ENCODE measurements at regions not wholly inside any gene's neighbourhood (a gene's known extent, or its start where the extent isn't known, plus 50 kb on each side); places are given as distances from the start of the nearest gene placed in this dataset.
"Not testable (repeated sequence)": the region's sequence is repeated elsewhere in the genome, so short reads cannot be mapped to it uniquely, and the experiment has no call there.

DNA sequence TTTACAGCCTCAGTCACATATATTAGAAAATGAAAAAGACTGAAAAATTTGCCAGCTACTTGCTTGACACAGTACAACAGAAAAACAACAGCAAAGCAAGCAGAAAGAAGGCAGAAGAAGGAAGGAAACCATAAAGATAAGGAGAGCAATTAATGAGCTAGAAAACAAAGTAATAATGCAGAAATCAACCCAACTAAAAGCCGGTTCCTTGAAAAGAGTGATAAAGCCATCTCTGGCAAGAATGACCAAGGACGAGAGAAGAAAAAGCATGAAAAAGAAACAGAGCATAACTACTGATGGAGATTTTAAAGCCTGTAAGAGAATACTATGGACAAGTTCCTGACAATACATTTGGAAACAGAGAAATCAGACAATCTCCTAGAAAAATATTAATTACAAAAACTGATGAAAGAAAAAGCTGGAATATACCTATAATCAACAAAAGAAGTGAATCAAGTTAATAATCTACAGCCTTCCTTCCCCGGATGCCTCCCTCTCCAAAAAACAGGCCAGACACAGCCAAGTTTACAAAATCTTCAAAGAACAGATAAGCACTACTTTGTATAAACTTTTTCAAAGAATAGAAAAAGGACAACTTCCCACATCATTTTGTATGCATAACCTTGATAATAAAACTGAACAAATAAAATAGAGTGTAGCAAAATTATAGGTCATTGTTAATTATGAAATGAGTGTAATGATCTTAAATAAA is 204.0 kb downstream of the BAMBI start:
- intact Hi-C loops (cut with DNase I): loop anchor here (5.0 kb wide), 1 partner anchor 106 kb away; no protein-coding TSS in a partner anchor
- DNase-seq (ENCODE audit: low spot score): no peak

DNA sequence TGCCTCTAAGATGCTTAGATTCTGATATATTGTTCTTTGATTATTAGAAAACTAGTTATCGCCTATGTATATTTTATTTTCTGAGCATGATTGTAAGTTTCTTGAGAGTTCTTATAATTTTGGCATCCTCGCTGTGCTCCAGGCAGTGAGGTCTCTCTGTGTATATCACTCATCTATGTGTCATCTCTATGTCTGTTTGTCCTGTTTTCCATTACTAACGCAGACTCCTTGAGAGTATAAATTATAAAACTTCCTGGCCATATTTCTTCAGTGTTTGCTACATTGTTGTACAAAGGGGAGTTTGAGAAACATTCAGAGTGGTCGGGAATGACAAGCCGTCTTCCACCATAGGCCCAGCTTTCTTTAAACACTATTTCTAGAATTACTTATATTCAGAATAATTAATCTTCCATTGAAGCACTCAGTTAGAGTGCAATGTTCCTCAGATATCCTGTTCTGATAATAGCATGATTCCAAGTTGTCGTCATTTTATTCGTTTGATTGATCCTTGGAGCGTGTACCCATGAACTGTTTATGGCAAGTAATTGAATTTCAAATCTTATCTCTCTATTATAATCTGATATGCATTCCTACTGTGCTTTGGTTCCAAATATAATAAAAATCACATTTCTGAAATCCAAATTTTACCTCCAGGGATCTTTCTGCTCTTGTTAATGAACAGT is 206.6 kb downstream of the BAMBI start:
- intact Hi-C loops (cut with DNase I): loop anchor here (5.0 kb wide), 1 partner anchor 103 kb away; no protein-coding TSS in a partner anchor
- no peak for DNase-seq (ENCODE audit: low spot score)

DNA sequence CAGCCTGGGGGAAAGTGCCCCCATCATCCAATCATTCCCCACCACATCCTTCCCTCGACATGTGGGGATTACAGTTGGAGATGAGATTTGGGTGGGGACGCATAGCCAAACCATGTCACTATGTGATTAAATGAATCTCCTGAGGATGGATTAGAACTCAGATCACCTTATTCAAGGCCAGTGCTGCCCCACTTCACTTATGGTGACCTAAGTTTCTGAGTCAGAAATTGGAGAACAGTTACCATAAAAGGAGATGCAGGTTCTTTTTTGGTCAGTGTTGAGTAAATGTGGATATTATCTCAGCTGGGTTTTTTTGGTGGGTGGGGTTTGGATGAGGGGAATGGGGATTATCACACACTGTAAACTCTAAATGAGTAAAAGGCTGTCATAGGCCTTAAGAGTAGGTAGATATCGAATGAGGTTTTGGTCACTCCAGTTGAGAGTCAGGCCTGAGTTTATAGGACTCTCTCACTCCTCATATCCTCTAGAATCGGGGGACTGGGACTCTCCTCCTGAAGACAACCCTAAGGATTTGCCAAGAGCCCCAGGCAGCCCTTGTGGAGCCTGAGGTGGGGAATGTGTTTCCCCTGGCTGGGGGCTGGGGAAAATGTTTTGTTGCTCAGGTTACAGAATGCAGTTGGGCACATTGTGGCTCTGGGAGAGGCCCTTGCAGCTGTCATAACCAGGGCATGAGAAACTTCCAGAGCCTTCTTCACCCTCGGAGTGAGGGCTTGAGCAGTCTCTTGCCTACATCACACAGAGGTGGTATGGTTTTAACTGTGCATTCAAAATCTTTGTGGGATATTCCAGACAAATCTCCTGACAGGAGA is 213.0 kb downstream of the BAMBI start:
- no peak for DNase-seq (ENCODE audit: low spot score)
- intact Hi-C loops (cut with DNase I): no loop called here

DNA sequence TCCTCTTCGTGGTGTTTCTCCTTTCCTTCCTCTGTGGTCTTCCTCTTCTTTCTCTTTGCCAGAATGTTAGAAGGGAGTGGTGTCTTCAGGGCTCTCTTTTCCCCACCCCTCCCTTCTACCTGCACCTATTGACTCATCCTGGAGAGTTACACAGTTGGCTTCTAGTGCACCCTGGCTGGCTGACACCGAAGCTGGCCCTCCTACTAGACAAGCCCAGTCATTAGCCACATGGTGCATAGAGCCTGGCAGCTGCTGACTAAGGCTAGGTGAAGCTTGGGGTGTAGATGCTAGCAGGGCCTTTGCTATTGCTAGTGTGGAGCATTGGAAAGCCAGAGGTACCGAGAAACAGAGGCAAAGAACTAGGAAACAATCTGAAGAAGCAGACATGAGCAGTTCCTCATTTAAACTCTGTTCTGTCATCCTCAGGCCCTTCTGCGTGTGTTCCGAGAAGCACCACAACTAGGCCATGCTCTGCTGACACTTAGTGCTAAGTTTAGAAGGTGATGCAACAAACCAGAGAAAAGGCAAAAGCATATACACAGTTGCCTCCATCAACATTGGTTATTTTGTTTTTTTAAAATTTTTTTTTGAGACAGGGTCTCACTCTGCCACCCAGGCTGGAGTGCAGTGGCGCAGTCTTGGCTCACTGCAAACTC is 213.9 kb downstream of the BAMBI start:
- DNase-seq (ENCODE audit: low spot score): no peak
- intact Hi-C loops (cut with DNase I): no loop called here

DNA sequence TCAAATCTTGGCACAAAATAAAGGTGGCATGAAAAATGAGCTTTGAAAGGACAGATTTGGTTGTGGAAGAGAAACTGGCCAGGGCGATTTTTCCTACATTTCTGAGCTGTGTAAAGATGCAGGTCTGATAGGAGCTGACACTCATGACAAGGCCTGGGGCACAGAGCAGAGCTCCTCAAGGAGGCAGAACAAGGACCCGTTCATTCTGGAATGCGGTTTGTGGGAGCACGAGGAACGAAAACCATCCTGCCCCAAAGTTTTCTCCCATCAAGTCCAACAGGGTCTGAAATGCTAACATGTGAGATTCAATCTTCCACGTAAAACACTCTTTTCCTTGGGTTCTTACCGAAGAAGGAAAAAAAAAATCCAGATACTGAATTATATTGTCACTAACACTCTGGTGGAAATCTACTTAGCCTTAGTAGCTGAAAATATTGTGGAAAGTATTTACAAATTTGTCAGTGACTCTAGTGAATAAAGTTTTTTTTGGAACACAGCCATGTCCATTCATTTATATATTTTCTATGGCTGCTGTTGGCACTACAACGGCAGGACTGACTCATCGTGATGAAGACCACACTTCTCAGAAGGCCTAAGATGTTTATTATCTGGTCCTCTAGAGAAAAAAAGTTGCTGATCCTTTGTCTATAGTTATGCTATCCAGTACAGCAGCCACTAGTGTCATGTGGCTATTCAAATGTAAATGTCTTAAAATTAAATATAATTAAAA is 215.7 kb downstream of the BAMBI start:
- DNase-seq (ENCODE audit: low spot score): no peak
- intact Hi-C loops (cut with DNase I): no loop called here

DNA sequence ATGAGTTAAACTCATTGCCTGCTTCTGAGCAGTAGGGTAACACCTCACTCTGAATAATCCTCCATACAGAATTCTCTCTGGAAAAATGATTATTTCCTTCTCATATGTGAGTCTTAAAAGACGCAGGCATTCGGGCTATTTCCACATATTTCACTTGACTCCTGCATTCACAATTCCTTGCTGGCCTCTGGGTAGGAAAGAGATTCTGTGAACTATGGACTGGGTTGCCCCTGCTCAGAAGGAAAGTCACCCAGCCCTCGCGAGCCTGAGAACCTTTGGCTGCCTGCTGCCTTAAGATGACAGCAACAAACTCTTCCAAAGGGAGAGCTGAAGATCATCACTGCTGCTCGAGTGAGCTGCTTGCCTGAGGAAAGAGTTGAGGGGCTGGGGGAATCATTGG is 216.8 kb downstream of the BAMBI start:
- intact Hi-C loops (cut with DNase I): no loop called here

DNA sequence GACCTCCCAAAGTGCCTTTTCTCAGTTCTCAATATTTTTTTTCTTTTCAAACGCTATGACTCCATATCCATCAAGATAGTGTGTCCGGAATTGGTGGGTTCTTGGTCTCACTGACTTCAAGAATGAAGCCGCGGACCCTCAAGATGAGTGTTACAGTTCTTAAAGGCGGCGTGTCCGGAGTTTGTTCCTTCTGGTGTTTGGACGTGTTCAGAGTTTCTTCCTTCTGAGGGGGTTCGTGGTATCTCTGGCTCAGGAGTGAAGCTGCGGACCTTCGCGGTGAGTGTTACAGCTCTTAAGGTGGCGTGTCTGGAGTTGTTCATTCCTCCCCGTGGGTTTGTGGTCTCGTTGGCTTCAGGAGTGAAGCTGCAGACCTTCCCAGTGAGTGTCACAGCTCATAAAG is 218.3 kb downstream of the BAMBI start:
- intact Hi-C loops (cut with DNase I): loop anchor here (5.0 kb wide), 1 partner anchor 88 kb away; no protein-coding TSS in a partner anchor
- DNase-seq (ENCODE audit: low spot score): not testable (repeated sequence)

More for the DNA sequence above, 216.8 kb downstream of the BAMBI start:
- no peak for DNase-seq (ENCODE audit: low spot score)

DNA sequence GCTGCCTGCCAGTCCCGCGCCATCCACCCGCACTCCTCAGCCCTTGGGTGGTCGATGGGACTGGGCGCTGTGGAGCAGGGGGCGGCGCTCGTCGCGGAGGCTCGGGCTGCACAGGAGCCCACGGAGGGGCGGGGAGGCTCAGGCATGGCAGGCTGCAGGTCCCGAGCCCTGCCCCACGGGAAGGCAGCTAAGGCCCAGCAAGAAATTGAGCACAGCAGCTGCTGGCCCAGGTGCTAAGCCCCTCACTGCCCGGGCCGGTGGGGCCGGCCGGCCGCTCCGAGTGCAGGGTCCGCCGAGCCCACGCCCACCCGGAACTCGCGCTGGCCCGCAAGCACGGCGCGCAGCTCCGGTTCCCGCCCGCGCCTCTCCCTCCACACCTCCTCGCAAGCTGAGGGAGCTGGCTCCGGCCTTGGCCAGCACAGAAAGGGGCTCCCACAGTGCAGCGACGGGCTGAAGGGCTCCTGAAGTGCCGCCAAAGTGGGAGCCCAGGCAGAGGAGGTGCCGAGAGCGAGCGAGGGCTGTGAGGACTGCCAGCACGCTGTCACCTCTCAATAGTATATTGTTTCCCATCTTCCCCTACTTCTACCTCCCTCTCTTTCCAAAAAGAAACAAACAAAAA is 219.6 kb downstream of the BAMBI start:
- intact Hi-C loops (cut with DNase I): loop anchor here (5.0 kb wide), 1 partner anchor 90 kb away; no protein-coding TSS in a partner anchor
- not testable (repeated sequence) for DNase-seq (ENCODE audit: low spot score)

DNA sequence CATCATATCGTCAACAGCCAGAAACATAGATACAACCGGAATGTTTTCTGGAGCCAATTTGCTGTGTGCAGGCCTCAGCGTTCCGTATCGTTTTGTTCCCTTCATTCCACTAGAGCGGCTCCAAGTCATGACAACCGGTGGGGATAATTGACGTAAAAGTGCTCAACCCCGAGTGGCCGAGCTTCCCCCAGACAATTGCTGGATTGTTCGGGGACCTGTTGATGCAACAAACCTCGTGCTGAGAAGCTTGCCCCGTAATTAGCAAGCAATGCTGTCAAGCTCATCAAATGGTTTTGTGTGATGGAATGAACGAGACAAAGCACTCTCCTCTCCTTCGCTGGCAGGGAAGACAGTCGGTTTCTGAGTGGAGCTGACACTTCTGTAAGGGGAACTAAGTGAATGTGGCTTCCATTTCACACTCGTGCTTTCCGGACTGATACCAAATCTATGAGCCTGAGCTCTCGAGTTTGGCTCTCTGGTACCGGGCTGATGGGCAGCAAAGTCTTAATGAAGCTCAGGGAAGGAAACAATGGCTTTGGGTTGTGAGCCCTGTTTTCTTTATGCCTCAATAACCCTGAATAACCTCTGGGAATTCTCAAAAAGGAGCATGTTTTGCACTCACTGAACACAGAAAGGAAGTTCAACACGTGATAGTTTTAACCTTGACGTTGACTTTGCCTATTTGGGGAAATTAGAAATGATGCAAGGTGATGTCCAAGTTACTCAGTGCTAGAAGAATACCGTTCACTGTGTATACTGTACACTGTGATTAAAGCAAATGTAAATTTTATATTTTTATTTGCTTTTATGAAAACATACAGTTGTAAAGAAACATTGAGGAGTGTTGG is 220.5 kb downstream of the BAMBI start:
- intact Hi-C loops (cut with DNase I): loop anchor here (5.0 kb wide), 1 partner anchor 91 kb away; no protein-coding TSS in a partner anchor
- DNase-seq (ENCODE audit: low spot score): no peak

DNA sequence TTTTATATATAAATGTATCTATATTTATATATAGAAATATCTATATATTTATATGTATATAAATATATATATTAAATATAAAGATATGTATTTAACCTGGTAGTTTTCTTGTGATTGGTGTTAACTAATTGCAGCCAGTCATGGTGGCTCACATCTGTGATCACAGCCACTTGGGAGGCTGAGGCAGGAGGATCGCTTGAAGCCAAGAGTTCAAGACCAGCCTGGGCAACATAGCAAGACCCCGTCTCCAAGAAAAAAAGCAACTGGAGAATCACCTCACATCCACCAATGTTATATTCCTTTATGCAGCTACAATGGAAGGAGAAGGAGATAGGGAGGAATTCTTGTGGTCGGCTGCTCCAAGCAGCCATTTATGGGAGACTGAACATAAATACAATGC is 224.9 kb downstream of the BAMBI start:
- intact Hi-C loops (cut with DNase I): no loop called here
- no peak for DNase-seq (ENCODE audit: low spot score)

DNA sequence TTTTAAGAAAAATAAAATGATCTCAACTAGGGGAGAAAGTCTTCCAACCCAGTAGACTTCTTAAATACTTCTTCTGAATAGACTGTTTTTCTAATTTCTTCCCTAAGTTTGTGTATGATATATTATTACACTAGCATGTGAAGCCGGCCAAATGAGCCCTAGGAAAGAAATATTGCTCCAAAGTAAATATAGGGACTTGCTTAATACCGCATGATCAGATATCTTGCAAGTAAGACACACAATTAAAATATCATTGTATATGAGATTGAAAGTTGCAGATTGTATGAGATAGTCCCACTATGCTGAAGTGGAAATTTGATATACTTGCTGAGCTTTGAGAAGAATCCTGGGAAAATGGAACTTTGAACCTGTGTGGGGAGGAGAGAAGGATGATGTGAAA is 225.7 kb downstream of the BAMBI start:
- DNase-seq (ENCODE audit: low spot score): no peak
- intact Hi-C loops (cut with DNase I): no loop called here

DNA sequence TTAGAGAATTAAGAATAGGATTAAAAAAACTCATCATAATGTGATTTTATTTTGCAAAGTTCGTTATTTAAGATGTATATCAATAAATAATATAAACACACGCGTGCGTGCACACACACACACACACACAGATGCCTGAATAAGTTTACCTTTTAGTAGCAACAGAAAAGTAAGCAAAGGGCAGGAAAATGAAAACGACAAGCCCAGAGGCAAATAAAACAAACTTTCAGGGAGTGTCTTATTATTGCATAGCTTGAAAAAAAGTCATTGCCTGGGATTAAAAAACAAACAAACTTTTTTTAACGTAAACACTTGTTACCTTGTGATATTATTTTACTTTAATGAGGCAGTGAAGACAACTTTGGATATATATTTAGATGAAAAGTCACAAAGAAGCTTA is 226.4 kb downstream of the BAMBI start:
- intact Hi-C loops (cut with DNase I): no loop called here

DNA sequence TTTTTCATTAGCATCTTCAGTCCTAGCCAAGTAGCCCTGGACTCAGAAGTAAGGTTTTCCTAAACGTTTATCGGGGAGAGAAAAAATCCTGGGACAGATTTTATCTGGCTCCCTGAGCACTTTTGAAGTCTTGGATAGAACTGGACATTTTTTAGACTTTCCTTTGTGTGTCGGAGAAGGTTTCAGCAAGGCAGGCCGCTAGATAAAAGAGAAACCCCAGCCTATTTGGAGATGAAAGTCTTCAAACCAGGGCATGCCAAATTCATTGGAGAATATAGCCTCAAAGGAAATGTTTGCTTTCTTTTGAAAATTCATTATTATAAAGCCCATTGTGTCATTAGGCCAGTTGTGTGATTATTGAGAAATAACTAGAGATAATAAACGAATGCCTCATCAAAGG is 228.1 kb downstream of the BAMBI start:
- intact Hi-C loops (cut with DNase I): no loop called here
- DNase-seq (ENCODE audit: low spot score): no peak

More for the DNA sequence above, 226.4 kb downstream of the BAMBI start:
- no peak for DNase-seq (ENCODE audit: low spot score)

DNA sequence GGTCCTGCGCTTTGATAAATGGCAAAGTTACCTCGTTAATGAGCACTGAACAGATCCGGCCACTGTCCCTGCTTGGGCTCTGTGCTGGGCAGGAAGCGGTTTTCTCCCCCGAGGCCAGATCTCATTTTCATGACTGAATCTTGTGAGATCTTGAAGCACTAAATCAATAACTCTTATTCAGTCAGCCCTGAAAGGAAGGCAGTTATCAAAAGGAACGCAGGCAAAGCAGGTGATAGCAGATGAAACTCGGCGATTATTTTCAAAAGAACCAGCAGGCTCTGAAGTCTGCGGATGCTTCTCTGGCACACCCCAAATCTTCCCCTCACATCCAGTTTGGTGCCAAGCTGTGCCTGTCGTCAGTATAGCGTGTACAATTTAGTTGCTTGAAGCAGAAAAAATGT is 228.7 kb downstream of the BAMBI start:
- no peak for DNase-seq (ENCODE audit: low spot score)
- intact Hi-C loops (cut with DNase I): no loop called here

DNA sequence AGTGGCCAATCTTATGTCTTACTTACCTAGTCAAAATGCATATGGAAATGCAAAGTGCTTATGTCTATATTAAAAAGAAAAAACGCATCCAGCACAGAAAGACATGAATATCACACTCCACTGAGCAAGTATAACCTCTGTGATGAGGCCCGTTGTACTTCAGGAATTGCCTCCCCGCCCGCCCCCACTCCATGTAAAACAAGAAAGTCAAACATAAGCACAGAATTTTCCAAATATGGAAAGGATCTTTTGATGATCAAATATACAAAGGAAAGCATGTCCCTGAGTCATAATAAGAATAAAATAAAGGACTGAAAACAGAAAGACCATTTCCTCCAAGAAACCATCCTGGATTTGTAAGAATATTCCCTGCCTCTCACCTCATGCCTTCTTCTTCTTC is 229.1 kb downstream of the BAMBI start:
- intact Hi-C loops (cut with DNase I): no loop called here
- no peak for DNase-seq (ENCODE audit: low spot score)

DNA sequence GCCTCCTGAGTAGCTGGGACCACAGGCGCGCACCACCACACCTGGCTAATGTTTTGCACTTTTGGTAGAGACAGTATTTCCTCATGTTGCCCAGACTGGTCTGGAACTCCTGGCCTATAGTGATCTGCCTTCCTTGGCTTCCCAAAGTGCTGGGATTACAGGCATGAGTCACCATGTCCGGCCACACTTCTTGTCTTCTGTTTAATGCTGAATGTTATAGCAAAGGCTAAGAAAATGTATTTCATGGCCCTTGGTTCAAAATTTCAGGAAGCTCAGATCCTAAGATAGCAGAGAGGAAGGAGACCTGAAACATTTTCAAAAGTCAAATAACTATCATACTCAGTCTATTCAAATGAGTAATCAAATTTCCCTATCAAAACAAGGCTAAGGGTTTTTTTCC is 229.6 kb downstream of the BAMBI start:
- DNase-seq (ENCODE audit: low spot score): no peak
- intact Hi-C loops (cut with DNase I): no loop called here

DNA sequence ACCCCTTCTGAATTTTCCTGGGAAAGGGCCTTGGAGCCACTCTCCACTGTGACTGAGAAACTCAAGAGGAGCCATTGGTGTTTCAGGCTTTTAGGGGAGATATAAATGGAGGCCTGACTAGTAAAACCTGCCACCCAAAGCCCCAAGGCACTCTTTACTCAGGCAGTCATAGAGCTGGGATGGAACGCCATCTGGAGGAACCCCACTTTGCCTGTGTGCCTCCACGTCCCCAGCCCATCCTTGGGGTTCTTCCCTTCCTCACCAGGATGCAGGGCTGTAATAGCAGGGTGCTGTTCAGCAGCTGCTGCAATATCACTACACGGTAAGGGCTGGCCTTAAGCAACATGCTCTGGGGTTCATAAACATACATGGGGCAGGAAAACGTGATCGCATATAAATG is 232.6 kb downstream of the BAMBI start:
- intact Hi-C loops (cut with DNase I): no loop called here
- no peak for DNase-seq (ENCODE audit: low spot score)

DNA sequence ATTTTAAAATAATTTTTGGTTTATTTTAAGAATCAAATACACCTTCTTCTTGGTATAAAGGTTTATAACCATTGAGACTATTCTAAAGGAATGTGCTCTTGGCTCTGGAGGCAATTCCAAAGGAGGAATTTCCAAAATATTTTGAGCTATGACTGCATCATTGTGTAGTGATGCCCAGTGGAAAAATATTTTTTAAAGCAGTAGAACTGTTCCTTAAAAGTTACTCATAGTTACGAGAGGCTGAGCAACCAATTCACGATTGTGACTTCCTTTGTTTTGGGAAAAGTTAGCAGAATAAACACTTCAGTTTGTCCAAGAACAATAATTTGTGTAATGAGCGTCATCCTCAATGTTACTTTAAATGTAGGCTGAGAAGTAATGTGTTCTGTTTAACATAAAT is 233.6 kb downstream of the BAMBI start:
- intact Hi-C loops (cut with DNase I): no loop called here
- DNase-seq (ENCODE audit: low spot score): no peak
